ENCODE measurements at regions not wholly inside any gene's neighbourhood (a gene's known extent, or its start where the extent isn't known, plus 50 kb on each side); places are given as distances from the start of the nearest gene placed in this dataset.

DNA sequence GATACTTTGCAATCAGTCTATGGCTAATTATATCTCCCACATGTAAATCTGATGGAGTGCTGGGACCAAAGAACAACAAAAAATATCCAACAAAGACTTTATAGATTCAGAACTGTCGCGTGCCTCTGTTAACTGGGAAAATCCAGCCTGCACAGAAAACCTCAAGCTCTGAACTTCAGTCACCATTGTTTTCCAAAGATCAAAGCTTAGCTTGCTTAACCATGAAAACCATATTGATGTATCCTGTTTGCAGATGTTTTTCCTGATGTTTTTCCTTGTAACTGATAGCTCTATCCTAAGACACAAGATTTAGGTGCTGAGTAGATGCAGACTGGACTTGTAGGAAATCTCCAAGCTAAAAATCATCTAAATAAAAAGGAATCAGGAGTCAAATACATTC lies 163.7 kb downstream of the GXYLT1 start:
- no peak for DNase-seq

DNA sequence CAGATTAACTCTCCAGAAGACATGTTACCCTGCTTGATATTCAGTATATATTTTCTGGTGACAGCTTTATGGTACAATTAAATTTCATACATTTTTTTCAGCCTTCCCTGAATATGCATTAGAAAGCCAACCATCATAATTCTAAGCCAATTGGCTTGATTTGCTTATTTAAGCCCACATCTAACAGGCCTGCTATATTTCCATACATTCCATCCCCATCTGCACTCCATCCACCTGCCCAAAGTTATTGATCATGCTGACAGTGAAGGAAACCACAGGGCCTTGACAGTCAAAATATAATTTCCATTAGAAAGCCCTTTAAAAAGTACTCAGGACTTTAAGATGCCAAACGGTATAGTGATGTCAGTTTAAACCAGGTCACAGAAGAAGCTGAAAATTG lies 164.3 kb downstream of the GXYLT1 start:
- no peak for DNase-seq

DNA sequence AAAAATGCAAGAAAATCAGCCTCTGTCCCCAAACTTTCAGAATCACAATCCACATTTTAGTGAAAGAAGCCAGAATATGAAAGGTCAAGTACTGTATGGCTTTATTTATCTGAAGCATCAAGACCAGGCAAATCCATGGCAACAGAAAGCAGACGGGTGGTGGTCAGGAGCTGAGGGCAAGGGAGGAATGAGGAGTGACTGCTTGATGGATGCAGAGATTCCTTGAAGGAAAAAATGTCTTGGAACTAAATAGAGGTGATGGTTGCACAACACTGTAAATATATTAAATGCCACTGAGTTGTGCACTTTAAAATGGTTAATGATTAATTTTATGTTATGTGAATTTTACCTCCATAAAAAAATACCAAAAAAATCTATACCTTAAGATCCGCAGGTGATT lies 165.1 kb downstream of the GXYLT1 start:
- no peak for DNase-seq

DNA sequence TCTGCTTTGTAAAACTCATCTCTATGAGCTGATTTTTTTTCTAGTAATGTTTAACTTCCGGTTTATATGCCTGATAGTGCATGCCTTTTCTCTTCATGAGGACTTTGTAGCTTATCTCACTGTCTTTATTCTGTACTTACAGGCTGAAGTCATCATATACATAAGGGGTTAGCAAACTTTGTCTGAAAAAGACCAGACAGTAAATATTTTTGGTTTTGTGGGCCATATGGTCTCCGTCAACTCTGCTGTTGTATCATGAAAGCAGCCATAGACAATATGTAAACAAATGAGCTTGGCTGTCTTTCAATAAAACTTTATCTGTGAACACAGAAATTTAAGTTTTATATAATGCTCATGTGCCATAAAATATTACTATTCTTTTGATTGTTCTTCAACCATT lies 172.1 kb downstream of the GXYLT1 start:
- DNase-seq: no peak

DNA sequence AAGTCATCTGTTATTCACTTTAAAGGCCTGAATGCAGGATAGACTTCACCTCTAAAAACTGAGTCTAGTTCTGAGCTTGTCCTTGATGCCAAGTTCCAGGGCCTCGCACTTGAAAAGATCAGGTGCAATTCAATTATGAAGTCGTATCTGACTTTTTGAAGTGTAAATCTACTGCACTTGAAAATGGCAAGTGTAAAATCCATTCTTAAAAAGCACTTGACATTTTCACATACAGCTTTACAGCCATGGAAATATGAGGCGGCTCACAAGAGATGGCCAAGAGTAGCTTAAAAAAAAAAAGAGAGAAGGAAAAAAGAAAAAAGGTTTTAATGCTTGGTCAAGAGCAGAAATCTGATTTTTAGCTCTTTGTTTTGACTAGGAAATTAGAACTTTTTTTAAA lies 172.5 kb downstream of the GXYLT1 start:
- no peak for DNase-seq

DNA sequence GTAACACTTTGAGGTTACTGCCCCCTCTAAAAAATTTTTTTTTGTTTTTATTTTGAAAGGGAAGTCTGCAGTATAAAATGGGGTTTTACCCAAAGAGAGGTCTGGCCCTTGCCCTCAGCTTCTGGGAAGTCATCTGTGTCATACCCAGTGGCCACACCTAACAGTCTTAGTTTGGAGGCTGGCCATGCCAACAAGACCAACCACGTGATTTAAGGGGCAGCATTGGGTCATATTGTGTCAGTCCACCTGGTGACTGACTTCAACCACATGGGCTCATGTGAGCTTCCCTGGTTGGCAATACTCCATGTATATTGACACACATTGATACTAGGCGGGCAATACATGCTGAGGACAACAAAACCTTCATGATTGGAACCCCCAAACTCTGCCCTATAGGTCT lies 173.9 kb downstream of the GXYLT1 start:
- DNase-seq: no peak

DNA sequence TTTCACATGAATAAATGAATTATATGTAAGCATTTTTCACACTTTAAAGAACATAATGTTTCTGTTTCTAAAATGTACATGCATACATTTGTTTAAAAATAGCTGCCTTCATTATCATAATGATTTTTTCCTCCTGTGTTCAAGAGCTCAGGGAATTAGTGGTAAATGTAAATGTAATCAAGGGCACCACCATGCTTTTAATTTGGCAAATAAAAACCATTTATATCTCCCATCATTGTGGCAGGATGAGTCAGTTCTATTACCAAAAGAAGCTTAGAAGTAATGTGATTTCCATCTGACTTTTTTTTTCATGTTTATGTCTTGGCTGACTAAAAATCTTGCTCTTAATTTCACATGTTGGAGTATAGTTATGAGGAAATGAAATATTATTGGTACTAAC lies 176.1 kb downstream of the GXYLT1 start:
- no peak for DNase-seq

DNA sequence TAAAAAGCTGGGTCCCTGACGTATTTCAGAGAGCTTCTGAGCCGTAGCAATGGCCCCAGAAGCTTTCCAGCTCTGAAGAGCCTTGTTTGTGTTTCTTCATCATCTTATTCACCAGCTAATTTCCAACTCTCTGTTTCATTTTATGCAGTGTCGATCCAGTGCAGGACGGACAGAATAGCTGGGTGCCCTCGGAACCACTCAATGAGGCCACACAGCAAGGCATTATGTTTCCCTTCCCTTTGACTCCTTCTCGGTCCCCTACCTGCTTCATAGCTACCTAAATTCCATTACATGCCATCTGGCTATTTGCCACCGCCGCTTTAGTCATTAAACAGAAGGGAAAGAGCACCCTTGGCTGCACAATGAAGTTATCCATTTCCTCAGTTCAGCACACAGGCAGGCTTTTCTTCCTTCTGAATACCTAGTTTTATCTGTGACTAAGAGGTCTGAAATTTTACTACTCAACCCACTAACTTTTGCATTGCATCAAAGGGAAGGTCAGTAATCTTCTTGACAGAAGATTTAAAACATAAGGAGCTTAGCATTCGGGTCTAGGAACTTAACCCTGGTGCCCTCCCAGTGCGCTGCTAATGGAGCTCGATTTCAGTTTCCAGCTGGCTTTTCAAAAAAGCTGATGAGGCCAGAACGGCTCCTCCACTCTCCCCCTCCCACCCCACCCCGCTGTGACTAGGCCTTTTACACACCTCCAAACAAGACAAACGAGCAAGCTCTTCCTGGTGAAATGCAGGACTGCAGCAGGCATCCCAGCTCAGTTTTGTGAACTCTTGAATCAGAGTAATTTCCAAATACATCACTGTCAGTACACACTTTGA lies 176.8 kb downstream of the GXYLT1 start:
- DNase-seq: no peak

DNA sequence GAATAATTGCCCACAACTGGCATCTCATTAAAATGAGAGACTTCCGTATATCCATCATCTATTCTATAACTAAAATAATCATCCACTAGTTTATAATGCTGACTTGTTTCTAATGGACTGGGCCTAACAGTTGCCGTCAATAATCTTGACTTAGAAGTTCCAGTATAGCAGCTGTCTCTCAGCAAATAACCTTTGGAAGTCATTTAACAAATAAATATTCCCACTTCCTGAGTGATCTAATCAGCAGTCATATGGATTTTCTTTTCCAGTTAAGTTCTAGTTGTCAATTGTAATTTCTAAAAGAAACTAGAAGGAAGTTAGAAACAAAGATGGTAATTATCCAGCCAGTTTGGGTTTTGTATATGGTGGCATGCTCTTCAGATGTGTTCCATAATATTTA lies 177.8 kb downstream of the GXYLT1 start:
- DNase-seq: no peak

GRCh38 chr12:41966001-41966400 lies 178.7 kb downstream of the GXYLT1 start:
- DNase-seq: no peak

GRCh38 chr12:41963398-41963797 lies 181.3 kb downstream of the GXYLT1 start:
- no peak for DNase-seq

DNA sequence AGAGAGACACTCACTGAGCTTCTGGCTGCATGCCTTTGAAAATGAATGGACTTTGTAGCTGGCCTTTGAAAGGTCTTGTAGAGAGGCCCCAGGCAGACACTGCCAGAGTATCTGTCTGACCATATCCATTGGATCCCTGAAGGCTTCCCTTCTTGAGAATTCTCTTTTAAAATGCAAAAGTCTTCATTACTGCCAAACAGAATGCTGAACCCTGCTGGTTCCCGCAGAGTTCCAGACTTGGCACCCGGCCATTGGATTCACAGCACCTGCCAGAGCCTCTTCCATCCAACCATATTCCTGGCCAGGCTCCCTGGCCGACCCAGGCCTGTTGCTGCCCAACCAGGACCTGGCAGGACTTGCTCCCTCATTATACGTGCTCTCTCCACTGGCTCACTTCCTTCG lies 182.5 kb downstream of the GXYLT1 start:
- no peak for DNase-seq

- DNase-seq: no peak
Observed at GRCh38 chr12:41959271-41959670, 185.4 kb downstream of the GXYLT1 start.

- DNase-seq: no peak
Observed at GRCh38 chr12:41956353-41956752, 188.3 kb downstream of the GXYLT1 start.

- DNase-seq: no peak
Observed at GRCh38 chr12:41950455-41950854, 194.2 kb downstream of the GXYLT1 start.

- DNase-seq: no peak
Observed at GRCh38 chr12:41946106-41946505, 198.6 kb downstream of the GXYLT1 start.

DNA sequence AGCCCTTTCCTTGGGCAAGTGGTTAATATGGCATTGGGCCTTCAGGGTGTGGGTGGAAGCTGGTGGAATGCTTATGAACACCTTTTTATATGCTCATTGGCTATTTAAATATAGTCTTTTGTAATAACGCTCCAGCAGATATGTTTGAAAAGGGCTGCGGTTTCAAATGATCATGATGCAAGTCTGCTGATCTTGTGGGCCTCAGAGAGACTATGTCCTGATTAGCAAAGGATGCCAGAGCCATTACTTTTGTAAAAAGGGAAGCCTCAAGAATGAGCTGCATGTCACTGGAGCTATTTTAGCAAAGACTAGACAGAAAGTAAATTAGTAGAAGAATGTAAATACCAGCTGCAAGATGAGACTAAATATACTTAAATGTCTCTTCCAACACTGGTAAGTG lies 200.5 kb downstream of the GXYLT1 start:
- no peak for DNase-seq

- DNase-seq: no peak
Observed at GRCh38 chr12:41943671-41944070, 201.0 kb downstream of the GXYLT1 start.

DNA sequence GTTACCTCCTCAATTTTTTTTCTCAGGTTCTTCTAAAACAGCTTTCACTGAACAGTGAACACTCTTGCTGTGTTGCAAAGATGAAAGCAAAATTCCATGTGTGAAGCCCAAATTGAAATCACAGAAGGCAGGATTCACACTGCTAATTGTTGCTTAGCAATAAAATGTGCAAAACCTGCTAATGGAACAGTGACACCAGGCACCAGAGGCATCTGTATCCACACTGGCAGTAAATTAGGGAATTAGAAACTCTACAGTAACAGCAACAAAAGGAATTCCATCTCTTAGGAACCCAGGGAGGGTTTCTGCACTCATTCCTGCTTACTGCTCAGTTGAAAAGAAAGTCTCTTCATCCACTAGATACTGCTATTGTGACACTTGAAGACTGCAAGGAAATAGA lies 202.3 kb downstream of the GXYLT1 start:
- no peak for DNase-seq

DNA sequence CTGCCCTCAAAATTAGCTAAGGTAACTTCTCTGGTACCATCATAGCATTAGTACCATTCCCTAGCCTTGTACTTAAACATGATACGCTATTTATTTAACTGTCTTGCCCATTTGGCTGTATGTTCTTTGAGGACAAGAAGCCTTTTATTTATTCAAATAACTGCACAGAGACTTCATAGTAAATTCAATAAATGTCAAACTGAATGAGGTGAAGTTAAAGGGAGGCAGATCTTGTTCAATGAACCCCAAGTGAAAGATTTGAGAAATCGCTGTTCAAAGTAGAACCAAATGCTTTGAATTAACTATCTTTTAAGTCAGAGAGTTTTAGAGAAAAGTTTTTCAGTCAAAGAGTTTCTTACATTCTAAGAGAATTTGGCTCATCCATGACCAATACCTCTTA lies 203.6 kb downstream of the GXYLT1 start:
- no peak for DNase-seq

GRCh38 chr12:41940571-41940970 lies 204.1 kb downstream of the GXYLT1 start:
- no peak for DNase-seq

DNA sequence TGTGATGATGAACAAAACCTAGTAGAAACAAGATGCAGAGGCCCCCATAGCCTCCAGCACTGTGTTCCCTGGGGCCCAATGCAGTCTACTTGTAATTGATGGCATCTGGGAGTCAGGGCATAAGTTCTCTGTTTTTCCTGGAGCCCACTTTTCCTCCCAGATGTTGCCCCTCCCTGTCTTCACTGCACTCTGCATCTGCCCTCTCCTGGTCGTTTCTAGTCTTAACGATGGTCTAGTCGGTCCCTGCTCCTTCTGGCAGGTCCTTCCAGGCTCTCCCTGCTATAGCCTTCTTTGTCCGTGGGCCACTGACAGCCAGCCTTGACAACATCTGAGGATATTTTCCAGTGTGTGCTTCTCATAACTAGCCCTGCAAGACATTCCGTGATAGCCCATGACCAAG lies 208.3 kb downstream of the GXYLT1 start:
- no peak for DNase-seq

DNA sequence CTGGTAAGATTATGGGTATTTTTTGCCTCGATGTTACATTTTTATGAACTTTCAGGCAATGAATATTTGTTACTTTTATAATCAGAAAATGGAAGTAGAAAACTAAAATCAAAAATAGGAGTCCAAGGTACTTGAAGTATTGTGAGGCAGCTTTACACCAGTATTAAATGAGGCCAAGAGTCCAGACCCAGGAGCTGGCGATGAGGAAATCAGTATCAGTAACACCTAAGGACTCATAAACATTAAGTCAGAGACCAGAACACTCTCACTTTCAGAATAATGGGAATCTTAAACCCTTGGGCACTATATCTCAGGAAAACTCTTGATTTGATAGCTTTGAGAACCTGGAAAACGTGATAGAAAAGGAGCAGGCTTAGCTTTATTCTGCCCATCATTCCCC lies 208.8 kb downstream of the GXYLT1 start:
- no peak for DNase-seq

DNA sequence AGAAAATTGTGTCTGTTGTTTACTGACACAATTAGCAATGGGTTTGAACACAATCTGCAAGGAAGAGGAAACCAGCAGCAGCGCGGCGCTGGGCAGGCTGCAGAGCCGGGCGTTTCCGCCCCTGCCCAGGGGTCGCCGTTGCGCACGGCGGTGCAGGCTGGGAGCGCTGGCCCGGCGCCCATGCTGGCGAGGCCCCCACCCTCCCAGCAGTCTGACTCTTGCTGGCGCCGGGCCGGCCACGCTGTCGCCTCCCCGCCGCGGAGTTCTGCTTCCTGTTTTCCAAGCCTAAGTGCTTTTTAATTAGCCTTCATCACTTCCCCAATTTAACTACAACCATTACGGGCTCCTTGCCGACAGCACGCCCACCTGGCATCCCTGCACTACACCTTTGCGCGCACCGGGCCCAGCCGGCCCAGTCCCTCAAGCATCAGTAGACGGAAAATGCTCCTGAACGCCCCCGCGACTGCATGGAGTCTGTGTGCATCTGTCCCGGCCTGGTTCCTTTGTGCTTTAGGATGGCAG lies 212.1 kb downstream of the GXYLT1 start:
- DNase-seq: no peak

GRCh38 chr12:41930866-41931437 lies 213.7 kb downstream of the GXYLT1 start:
- DNase-seq: no peak

All from activated CD8-positive, alpha-beta memory T cell treated with anti-CD3 and anti-CD28 coated beads, Interleukin-2, amount 50 U/mL, for 48 hours (primary cell).